GM12878 (cell line): ENCODE measurements at regions not wholly inside any gene's neighbourhood (a gene's known extent, or its start where the extent isn't known, plus 50 kb on each side); places are given as distances from the start of the nearest gene placed in this dataset.
A peak's percentile ranks its signal among the peaks of the same experiment; 100 is the strongest.
"Not testable (repeated sequence)": the region's sequence is repeated elsewhere in the genome, so short reads cannot be mapped to it uniquely, and the experiment has no call there.

Source experiments
- ATAC-seq: fragments of 200-7000 bp; cut with Tn5 transposase; 3 replicates; pipeline ENCODE4 v1.9.1; 2020; ENCODE audit warnings: mild to moderate bottlenecking, moderate library complexity
- BruUV-seq: library from RNA; stranded (reverse); fragments of 400-500 nt; replicated peaks from 2 replicates; lab custom pipeline; 2021; lab: Mats Ljungman, UMichigan
- CTCF ChIA-PET: fragments of 300-600 bp; sonication (Branson Sonifier 250); formaldehyde crosslinking; extraction: SDS; loops from one replicate; lab custom pipeline; 2021; ENCODE audit warnings: inconsistent platforms; lab: Yijun Ruan, JAX
- POLR2A ChIA-PET: fragments of 350-600 bp; formaldehyde crosslinking; extraction: SDS; loops from one replicate; lab custom pipeline; 2021; ENCODE audit warnings: inconsistent platforms; lab: Charles Lee
- RAD21 ChIA-PET: fragments of 300-600 bp; sonication (Branson Sonifier 250); formaldehyde crosslinking; loops from one replicate; lab custom pipeline; 2023; ENCODE audit warnings: antibody characterized with exemption; ENCODE audit not compliant: unreplicated experiment; lab: Charles Lee
- SMC1A ChIA-PET: fragments of 300-600 bp; sonication (Branson Sonifier 250); formaldehyde crosslinking; loops from one replicate; lab custom pipeline; 2023; ENCODE audit not compliant: unreplicated experiment, uncharacterized antibody; lab: Charles Lee
- DNase-seq: peaks from one replicate; pipeline ENCODE4 v3.0.0-alpha.2; 2011; ENCODE audit warnings: low read depth, low spot score
- FAIRE-seq: peaks from 3 replicates; lab custom pipeline; 2011; peaks lifted over from hg19 to GRCh38; lab: Jason Lieb, UNC
- H2AFZ ChIP-seq: 2 replicates; pipeline ENCODE4 v1.6.0; 2011; ENCODE audit warnings: low read depth, low read length, control low read depth; ENCODE audit not compliant: control insufficient read depth
- H3K27ac ChIP-seq: 2 replicates; pipeline ENCODE4 v1.5.1; 2011; ENCODE audit warnings: control low read depth; ENCODE audit not compliant: control insufficient read depth, insufficient read depth
- H3K27me3 ChIP-seq, 2 experiments: replicated peaks in 1 of 2; 2 replicates each; pipeline versions ENCODE4 v1.6.0 to v1.6.1; 2011; ENCODE audit warnings: low read length in 1 of 2; ENCODE audit not compliant: control insufficient read depth in 2 of 2, insufficient read depth in 2 of 2
- H3K36me3 ChIP-seq, 2 experiments: 2 replicates each; pipeline ENCODE4 v1.5.1; 2011; ENCODE audit warnings: low read length in 1 of 2; ENCODE audit not compliant: control insufficient read depth in 2 of 2, insufficient read depth in 2 of 2
- H3K4me1 ChIP-seq: 2 replicates; pipeline ENCODE4 v1.6.1; 2011; ENCODE audit warnings: mild to moderate bottlenecking, low read length, moderate library complexity, mixed read lengths; ENCODE audit not compliant: control insufficient read depth, insufficient read depth
- H3K4me2 ChIP-seq: 2 replicates; pipeline ENCODE4 v1.6.0; 2011; ENCODE audit warnings: control low read depth; ENCODE audit not compliant: control insufficient read depth, insufficient read depth
- H3K4me3 ChIP-seq: fragments of 200-600 bp; sonication (generic); 2 replicates; pipeline ENCODE4 v1.5.1; 2016
- H3K79me2 ChIP-seq: 2 replicates; pipeline ENCODE4 v1.6.0; 2011; ENCODE audit warnings: low read length; ENCODE audit not compliant: control insufficient read depth, insufficient read depth
- H3K9ac ChIP-seq: 2 replicates; pipeline ENCODE4 v1.8.0; 2011; ENCODE audit warnings: low read length, control low read depth, mixed read lengths; ENCODE audit not compliant: control insufficient read depth, insufficient read depth
- H3K9me3 ChIP-seq: replicated peaks from 3 replicates; pipeline ENCODE4 v1.5.1; 2011; ENCODE audit warnings: mild to moderate bottlenecking, low read length; ENCODE audit not compliant: control insufficient read depth, insufficient read depth
- H4K20me1 ChIP-seq: 2 replicates; pipeline ENCODE4 v1.6.0; 2011; ENCODE audit not compliant: control insufficient read depth, insufficient read depth
- BRCA1 ChIP-seq: IDR thresholded peaks from 2 replicates; pipeline ENCODE4 v1.6.1; 2011; ENCODE audit warnings: low read depth, low read length, improper control_type of control experiment
- CBFB ChIP-seq: IDR thresholded peaks from 2 replicates; pipeline ENCODE4 v1.6.1; 2016; ENCODE audit warnings: antibody characterized with exemption, low read depth
- CHD2 ChIP-seq: IDR thresholded peaks from 2 replicates; pipeline ENCODE4 v1.6.1; 2011; ENCODE audit warnings: low read depth, low read length, improper control_type of control experiment, borderline replicate concordance
- HCFC1 ChIP-seq: fragments of 150-350 bp; IDR thresholded peaks from 2 replicates; pipeline ENCODE4 v1.6.1; 2014; ENCODE audit warnings: low read length
- HDGF ChIP-seq: fragments of 450-650 bp; IDR thresholded peaks from 2 replicates; pipeline ENCODE4 v1.6.1; 2016; ENCODE audit warnings: antibody characterized with exemption
- IRF5 ChIP-seq: fragments of 450-650 bp; IDR thresholded peaks from 2 replicates; pipeline ENCODE4 v1.6.1; 2017; ENCODE audit warnings: borderline replicate concordance
- NFYB ChIP-seq: IDR thresholded peaks from 2 replicates; pipeline ENCODE4 v1.6.1; 2011; ENCODE audit warnings: low read depth, mild to moderate bottlenecking, low read length, improper control_type of control experiment, moderate library complexity; ENCODE audit not compliant: insufficient read depth
- POLR2A ChIP-seq: IDR thresholded peaks from 2 replicates; pipeline ENCODE4 v1.6.1; 2011; ENCODE audit warnings: low read depth, mild to moderate bottlenecking, low read length
- POLR2AphosphoS5 ChIP-seq: IDR thresholded peaks from 2 replicates; pipeline ENCODE4 v1.6.1; 2011; ENCODE audit warnings: mild to moderate bottlenecking, low read length, inconsistent platforms
- RUNX3 ChIP-seq: IDR thresholded peaks from 2 replicates; pipeline ENCODE4 v1.6.1; 2012; ENCODE audit warnings: low read length, inconsistent platforms
- SIX5 ChIP-seq: IDR thresholded peaks from 2 replicates; pipeline ENCODE4 v1.6.1; 2011; ENCODE audit warnings: mild to moderate bottlenecking, low read depth, low read length, moderate library complexity; ENCODE audit not compliant: severe bottlenecking
- SRF ChIP-seq, 2 experiments: IDR thresholded peaks; 2 replicates each; pipeline ENCODE4 v1.6.1; 2011; ENCODE audit warnings: low read depth in 2 of 2, low read length in 2 of 2, mild to moderate bottlenecking in 1 of 2, moderate library complexity in 1 of 2
- TAF1 ChIP-seq: IDR thresholded peaks from 2 replicates; pipeline ENCODE4 v1.6.1; 2011; ENCODE audit warnings: mild to moderate bottlenecking, low read depth, low read length, borderline replicate concordance
- TCF3 ChIP-seq: IDR thresholded peaks from 2 replicates; pipeline ENCODE4 v1.6.1; 2012; ENCODE audit warnings: low read depth, mild to moderate bottlenecking, low read length, borderline replicate concordance; ENCODE audit not compliant: insufficient read depth
- WGBS: methylation state at CpG from one replicate; pipeline ENCODE4 v1.1.6; 2016; ENCODE audit warnings: low lambda C conversion rate; ENCODE audit not compliant: insufficient replicate concordance, insufficient coverage; ENCODE audit errors: missing lambda C conversion rate; 5-methylcytosine and 5-hydroxymethylcytosine counted together
- in situ Hi-C: fragments of 300-500 bp; cut with MboI; formaldehyde crosslinking; loops from 9 replicates; pipeline ENCODE4 v1.14.3; 2018; ENCODE audit warnings: mixed read lengths
- intact Hi-C: fragments of 100-400 bp; cut with micrococcal nuclease; formaldehyde crosslinking; loops from one replicate; pipeline ENCODE4 v1.14.2; 2022; ENCODE audit not compliant: unreplicated experiment

DNA sequence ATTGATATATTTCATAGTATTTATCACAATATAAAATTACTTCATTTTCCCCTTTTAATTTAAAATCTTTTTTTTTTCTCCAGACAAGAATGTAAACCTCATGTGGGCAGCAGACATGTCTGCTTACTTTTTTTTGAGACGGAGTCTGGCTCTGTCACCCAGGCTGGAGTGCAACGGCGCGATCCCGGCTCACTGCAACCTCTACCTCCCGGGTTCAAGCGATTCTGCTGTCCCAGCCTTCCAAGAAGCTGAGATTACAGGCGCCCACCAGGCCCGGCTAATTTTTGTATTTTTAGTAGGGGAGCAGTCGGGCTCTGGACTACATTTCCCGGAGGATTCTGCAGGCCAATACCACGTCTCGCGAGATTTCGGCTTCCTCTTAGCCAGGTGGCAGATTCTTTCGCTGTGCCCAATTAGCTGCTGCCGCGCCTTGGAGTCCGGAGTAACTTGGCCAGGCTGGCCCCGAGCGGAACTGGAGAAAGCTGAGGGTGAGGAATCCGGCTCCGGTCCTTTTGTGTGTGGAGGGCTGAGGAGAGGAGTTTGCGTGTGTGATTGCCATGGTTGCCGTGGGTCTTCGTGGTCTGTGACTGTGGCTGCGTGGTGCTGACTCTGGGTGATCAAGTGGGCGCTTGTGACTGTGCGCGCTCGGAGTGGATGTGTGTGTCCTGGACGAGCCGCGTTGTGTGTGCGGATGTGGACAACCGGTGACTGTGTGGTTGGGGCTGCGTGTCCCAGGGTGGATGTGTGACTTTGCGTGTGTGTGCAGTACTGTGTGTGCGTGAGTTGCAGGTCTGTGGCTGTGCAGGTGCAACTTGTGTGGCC lies 313.0 kb upstream of the ZNF337 start:
- WGBS, result 7% methylated on average over 38 of the region's 39 CpGs
- H3K79me2 ChIP-seq, H3K4me1 ChIP-seq, RAD21 ChIA-PET, H3K9me3 ChIP-seq, H4K20me1 ChIP-seq, in situ Hi-C loops, CTCF ChIA-PET, FAIRE-seq, POLR2A ChIA-PET, H3K27me3 ChIP-seq, intact Hi-C loops, H3K36me3 ChIP-seq: not testable (repeated sequence)
- peak overlapping the region; percentile 84 for H3K4me3 ChIP-seq
- H3K4me2 ChIP-seq, result peak overlapping the region; percentile 64; the same call in 1 of the 2 replicates
- ATAC-seq, result 0 out of 3 replicates have a peak, but pooled peaks have one; percentile 24
- TSS peak; percentile 94 for BruUV-seq
- peak overlapping the region; percentile 77 for H3K9ac ChIP-seq
- peak; percentile 36; the same call in 1 of the 2 replicates for TF ChIP-seq TAF1
- TF ChIP-seq NFYB, result 0 out of 2 replicates have a peak, but pooled peaks have one; percentile 18
- peak; percentile 67 for TF ChIP-seq HCFC1
- TF ChIP-seq BRCA1, result peak; percentile 59
- TF ChIP-seq IRF5, result 0 out of 2 replicates have a peak, but pooled peaks have one; percentile 42
- TF ChIP-seq POLR2AphosphoS5, result peak; percentile 63; the same call in 1 of the 2 replicates
- TF ChIP-seq POLR2A, result peak; percentile 80
- peak; percentile 35; the same call in 1 of the 2 replicates for TF ChIP-seq TCF3
- TF ChIP-seq CBFB, result peak; percentile 74
- 0 out of 2 replicates have a peak, but pooled peaks have one; percentile 23 for TF ChIP-seq HDGF
- peak; percentile 27; the same call in 1 of the 2 replicates for TF ChIP-seq RUNX3
- peak in 1 of 2 experiments; percentile 23; a peak in 1 of 4 replicates for TF ChIP-seq SRF (IDR thresholded peaks at IDR 0.05; ENCODE audit: low read depth in 2 of 2, low read length in 2 of 2)
- peak; percentile 64 for TF ChIP-seq SIX5
- TF ChIP-seq CHD2, result peak; percentile 90
- SMC1A ChIA-PET, result interaction anchor here (0.6 kb wide), 1 partner anchor 802 kb away, joined by 3 read pairs; no protein-coding TSS in a partner anchor
- H3K27ac ChIP-seq, result peak overlapping the region; percentile 69
- DNase-seq, result peak; percentile 48
- H2AFZ ChIP-seq, result peak overlapping the region; percentile 80

DNA sequence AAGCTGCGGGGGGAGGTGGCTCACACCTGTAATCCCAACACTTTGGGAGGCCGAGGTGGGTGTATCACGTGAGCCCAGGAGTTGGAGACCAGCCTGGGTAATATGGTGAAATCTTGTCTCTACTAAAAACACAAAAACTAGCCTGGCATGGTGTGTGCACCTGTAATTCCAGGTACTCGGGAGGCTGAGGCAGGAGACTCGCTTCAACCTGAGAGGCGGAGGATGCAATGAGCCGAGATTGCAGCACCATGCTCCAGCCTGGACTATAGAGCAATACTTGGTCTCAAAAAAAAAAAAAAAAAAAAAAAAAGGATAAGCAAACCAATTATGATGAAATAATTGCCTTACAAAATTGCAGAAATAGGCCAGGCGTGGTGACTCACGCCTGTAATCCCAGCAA lies 311.4 kb upstream of the ZNF337 start:
- BruUV-seq, POLR2A ChIA-PET, H3K9ac ChIP-seq, FAIRE-seq, ATAC-seq, H3K27ac ChIP-seq, in situ Hi-C loops, H3K27me3 ChIP-seq, intact Hi-C loops, H3K9me3 ChIP-seq, H2AFZ ChIP-seq, H3K4me2 ChIP-seq, SMC1A ChIA-PET, RAD21 ChIA-PET, CTCF ChIA-PET, H3K36me3 ChIP-seq, H3K4me1 ChIP-seq, DNase-seq, H3K79me2 ChIP-seq, H3K4me3 ChIP-seq, H4K20me1 ChIP-seq: not testable (repeated sequence)
- WGBS, result 94% methylated on average over 9 of the region's 9 CpGs
